Kidney (tissue), 13 donors: ENCODE measurements at regions not wholly inside any gene's neighbourhood (a gene's known extent, or its start where the extent isn't known, plus 50 kb on each side); places are given as distances from the start of the nearest gene placed in this dataset.
A peak's percentile ranks its signal among the peaks of the same experiment; 100 is the strongest.

Source experiments
- DNase-seq, 5 donors: peaks; one replicate each; pipeline ENCODE4 v3.0.0-alpha.2; 2013 to 2020
- FAIRE-seq: peaks from 2 replicates; lab custom pipeline; 2012; peaks lifted over from hg19 to GRCh38; lab: Jason Lieb, UNC
- H3K27ac ChIP-seq, 2 donors: one replicate each; pipeline ENCODE4 v1.7.0; 2013; ENCODE audit warnings: low read depth in 2 of 2, low read length in 2 of 2, inconsistent platforms in 1 of 2
- H3K27me3 ChIP-seq: one replicate; pipeline ENCODE4 v1.7.1; 2013; ENCODE audit warnings: low read length, inconsistent platforms; ENCODE audit not compliant: control insufficient read depth, insufficient read depth
- H3K36me3 ChIP-seq, 3 donors: one replicate each; pipeline versions ENCODE4 v1.7.0 to v1.7.1; 2013; ENCODE audit warnings: low read length in 3 of 3, control low read depth in 1 of 3, inconsistent platforms in 1 of 3; ENCODE audit not compliant: insufficient read depth in 3 of 3, control insufficient read depth in 2 of 3
- H3K4me1 ChIP-seq, 3 donors: one replicate each; pipeline versions ENCODE4 v1.7.0 to v1.7.1; 2013; ENCODE audit warnings: low read length in 3 of 3, inconsistent platforms in 1 of 3, low read depth in 1 of 3; ENCODE audit not compliant: control insufficient read depth in 2 of 3, insufficient read depth in 2 of 3
- H3K4me3 ChIP-seq, 3 donors: one replicate each; pipeline versions ENCODE4 v1.7.0 to v1.8.1; 2013; ENCODE audit warnings: low read length in 3 of 3, control low read depth in 1 of 3, inconsistent platforms in 1 of 3
- H3K9ac ChIP-seq, 3 donors: one replicate each; pipeline versions ENCODE4 v1.7.0 to v1.7.1; 2013; ENCODE audit warnings: low read length in 3 of 3, control low read depth in 1 of 3, inconsistent platforms in 1 of 3
- H3K9me3 ChIP-seq, 3 donors: one replicate each; pipeline versions ENCODE4 v1.7.0 to v1.7.1; 2013; ENCODE audit warnings: low read length in 3 of 3, control low read depth in 1 of 3, inconsistent platforms in 1 of 3; ENCODE audit not compliant: control insufficient read depth in 2 of 3, insufficient read depth in 1 of 3
- CTCF ChIP-seq: IDR thresholded peaks from 3 replicates; pipeline ENCODE4 v1.5.1; 2012; ENCODE audit warnings: mild to moderate bottlenecking, moderate library complexity, borderline replicate concordance; ENCODE audit not compliant: insufficient read depth; ENCODE audit errors: extremely low read depth
- intact Hi-C: fragments of 100-400 bp; cut with DNase I; formaldehyde crosslinking; loops from one replicate; pipeline ENCODE4 v1.11.1; 2022
- donor health status: control.
- donor health status: control.
- donor health status: control.
- donor health status: control.
- donor health status: control.
- donor health status: DM: yes; HTN: yes; CAD: no.
- donor health status: Normal renal cell carcinoma (clear cell type).

DNA sequence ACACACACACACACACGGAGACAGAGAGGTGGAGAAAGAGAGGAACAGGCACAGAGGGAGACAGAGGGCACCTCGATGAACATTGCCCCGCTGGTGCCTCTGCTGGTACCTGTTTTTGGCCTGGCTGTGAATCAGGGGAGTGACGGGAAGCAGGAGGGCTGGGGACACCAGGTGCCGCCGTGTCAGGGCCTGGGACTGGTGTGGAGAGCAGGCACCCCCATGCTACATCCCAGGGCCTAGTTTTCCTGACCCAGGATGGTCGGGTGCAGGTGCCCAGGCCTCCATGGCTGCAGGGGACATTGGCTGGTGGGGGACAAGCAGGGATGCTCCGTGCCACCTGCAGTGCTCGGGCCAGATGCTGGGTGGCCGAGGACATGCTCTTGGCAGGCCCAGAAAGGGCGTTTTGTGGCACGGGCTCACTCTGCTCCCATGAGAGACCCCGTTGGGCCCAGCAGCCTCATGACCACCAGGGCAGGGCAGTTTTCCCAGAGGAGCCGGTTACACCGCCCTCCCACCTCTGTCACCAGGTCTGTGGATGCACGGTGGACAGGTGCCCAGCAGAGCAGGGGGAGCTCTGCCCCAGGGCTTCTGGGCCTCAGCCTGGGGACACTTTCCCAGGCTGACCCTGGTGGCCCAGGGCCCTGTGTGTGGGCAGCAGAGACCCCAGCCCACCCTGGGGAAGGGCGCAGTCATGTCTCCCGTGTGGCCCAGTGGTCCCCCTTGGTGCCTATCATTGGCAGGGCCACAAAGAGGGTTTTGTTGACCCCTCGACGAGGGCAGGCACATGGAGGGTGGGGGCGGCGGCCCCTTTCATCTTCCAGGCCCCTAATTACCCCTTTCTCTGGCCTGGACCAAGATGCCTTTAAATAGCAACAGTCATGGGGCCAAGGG is 207.5 kb upstream of the RTL1 start:
- no peak overlapping the region for H3K27ac ChIP-seq
- intact Hi-C loops = no loop called here
- peak in 2 of 5 donors; percentile 31 to 61 for DNase-seq
- no peaks in the 10 kb centered on the region for H3K4me1 ChIP-seq
- no peaks in the 10 kb centered on the region for H3K27me3 ChIP-seq
- no peak for TF ChIP-seq CTCF
- no peak overlapping the region for H3K9ac ChIP-seq
- no peak overlapping the region for H3K4me3 ChIP-seq
- peaks cover 0 to 9% (median 0%) of the 10 kb centered on the region in 3 donors for H3K9me3 ChIP-seq
- FAIRE-seq = no peak
- no peaks in the 10 kb centered on the region for H3K36me3 ChIP-seq

DNA sequence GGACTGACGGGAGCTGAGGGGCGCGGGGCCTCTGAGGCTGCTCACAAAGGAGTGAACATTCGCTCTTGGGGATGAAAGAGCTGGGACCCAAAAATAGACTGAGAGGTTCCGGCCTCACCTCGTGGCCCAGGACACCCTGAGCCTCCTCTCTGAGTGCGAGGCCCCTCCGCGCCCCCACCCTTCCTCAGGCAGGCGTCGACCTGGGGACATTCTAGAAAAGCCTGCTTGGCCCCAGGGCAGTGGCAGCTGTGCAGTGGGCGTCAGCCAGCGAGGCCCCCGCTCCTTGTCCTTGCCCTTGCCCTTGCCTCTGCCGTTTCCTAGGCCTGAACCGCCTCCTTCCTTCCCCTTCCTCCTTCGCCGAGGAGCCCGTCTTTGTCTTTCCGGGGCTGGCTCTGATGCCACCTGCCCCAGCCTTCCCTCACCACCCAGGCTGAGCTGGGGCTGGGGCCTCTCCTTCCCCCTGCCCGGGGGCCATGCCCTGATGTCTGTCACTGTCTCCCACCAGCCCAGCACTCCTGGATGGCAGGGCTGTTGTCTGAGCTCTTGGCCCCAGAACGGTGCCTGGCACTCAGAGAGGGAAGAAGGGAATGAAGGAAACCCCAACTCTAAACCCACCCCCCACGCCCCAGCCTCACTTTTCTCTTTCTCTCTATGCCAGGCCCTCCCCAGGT is 208.2 kb upstream of the RTL1 start:
- DNase-seq = peak in 2 of 5 donors; percentile 36 to 59

DNA sequence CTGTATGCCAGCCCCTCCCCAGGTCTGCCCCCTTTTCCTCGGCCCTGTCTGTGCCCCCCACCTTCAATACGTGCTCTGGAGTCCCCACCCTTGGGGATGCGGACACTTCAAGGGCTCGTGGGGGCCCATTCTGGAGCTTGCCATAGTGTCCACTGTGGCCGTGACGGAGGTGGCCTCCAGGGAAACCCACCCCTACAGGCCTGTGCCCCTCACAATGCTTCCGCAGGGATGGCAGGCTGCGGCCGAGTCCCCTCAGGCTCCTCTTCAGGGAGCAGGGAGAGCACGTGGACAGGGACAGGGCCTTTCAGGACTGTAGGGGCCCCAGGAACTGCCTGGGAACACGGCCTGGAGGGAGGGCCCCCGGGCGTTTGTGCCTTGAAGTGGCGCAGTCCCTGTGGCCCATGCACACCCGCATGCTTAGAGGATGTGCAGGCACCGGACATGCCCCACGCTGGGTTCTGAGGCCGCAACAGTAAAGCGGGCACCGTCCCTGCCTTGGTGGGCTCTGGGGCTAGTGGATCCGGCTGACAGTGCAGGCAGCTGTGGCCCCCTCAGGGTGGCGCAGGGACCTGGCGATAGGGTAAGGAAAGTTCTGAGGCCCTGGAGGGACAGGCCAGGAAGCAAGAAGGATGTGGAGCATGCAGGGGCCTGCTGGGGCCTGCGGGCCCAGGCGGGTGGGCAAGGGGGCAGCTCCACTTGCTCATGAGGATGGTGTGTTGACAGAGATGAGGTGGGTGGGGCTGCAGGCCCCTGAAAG is 209.0 kb upstream of the RTL1 start:
- Histone ChIP-seq H3K27me3 (no peaks in the 10 kb centered on the region), H3K27ac (no peak overlapping the region), H3K36me3 (no peaks in the 10 kb centered on the region), H3K9ac (no peak overlapping the region), H3K4me3 (no peak overlapping the region), H3K4me1 (no peaks in the 10 kb centered on the region), H3K9me3 (peaks cover 0 to 2% (median 0%) of the 10 kb centered on the region in 3 donors)
- no peak for FAIRE-seq
- intact Hi-C loops = no loop called here
- no peak for TF ChIP-seq CTCF
- DNase-seq = peak in 2 of 5 donors; percentile 29 to 40

More for the DNA sequence above, 208.2 kb upstream of the RTL1 start:
- Histone ChIP-seq H3K36me3 (no peaks in the 10 kb centered on the region), H3K9me3 (peaks cover 0 to 9% (median 0%) of the 10 kb centered on the region in 3 donors), H3K4me3 (no peak overlapping the region), H3K27ac (no peak overlapping the region), H3K4me1 (no peaks in the 10 kb centered on the region), H3K9ac (no peak overlapping the region), H3K27me3 (no peaks in the 10 kb centered on the region)
- no peak for TF ChIP-seq CTCF
- intact Hi-C loops = no loop called here
- FAIRE-seq = no peak
